ENCODE measurements at regions not wholly inside any gene's neighbourhood (a gene's known extent, or its start where the extent isn't known, plus 50 kb on each side); places are given as distances from the start of the nearest gene placed in this dataset.

DNA sequence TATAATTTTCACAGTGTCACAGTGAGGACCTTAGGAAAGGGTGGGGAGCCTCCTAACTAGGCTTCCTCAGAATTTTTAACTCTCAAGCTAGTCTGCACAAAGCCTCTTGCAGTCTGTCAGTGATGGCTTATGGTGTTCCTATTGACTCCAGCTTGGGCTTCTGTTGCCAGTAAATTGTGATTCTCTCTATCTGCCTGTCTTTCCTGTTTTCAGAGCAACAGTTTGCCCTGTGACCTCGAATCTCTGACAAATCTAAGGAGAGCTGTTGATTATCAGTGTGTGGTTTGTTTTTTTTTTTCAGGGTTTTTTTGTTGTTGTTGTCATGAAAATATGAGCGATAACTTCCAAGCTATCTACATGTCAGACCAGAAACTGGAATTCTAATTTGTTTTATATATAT is 423.2 kb upstream of the B3GALT2 start:
- no peak for TF ChIP-seq RAD21 (IDR thresholded peaks at IDR 0.05; ENCODE audit: low read depth)
- POLR2A ChIA-PET, result no interaction called here
- H3K36me3 ChIP-seq (ENCODE audit: control insufficient read depth in 1 of 2, insufficient read depth in 2 of 2, low read length in 2 of 2), result no peaks in the 10 kb centered on the region
- no peaks in the 10 kb centered on the region for H4K20me1 ChIP-seq (ENCODE audit: insufficient read depth)
- no peak overlapping the region for H3K9ac ChIP-seq (ENCODE audit: low read length)
- H3K27ac ChIP-seq (ENCODE audit: low read depth, low read length), result no peak overlapping the region
- BruUV-seq (replicated peaks), result no TSS peak
- no peak overlapping the region for H3K4me3 ChIP-seq (replicated peaks in 1 of 2; ENCODE audit: low read depth in 1 of 2, low read length in 2 of 2)
- H3K9me3 ChIP-seq (ENCODE audit: control insufficient read depth in 1 of 2, insufficient read depth in 1 of 2, low read depth in 1 of 2, low read length in 2 of 2), result no peaks in the 10 kb centered on the region
- H3K79me2 ChIP-seq (ENCODE audit: insufficient read depth, low read length), result no peaks in the 10 kb centered on the region
- H3K9me2 ChIP-seq (ENCODE audit: insufficient read depth), result no peaks in the 10 kb centered on the region
- no peaks in the 10 kb centered on the region for H3K27me3 ChIP-seq (ENCODE audit: insufficient read depth, low read length)
- H2AFZ ChIP-seq (ENCODE audit: low read depth, low read length, poor library complexity, severe bottlenecking), result no peak overlapping the region
- DNase-seq (ENCODE audit: low read depth, low spot score) (no peak), ATAC-seq (no peak)
- RAD21 ChIA-PET (ENCODE audit: low non-redundant PET in 1 of 2, low total read pairs in 2 of 2, uncharacterized antibody in 2 of 2, unreplicated experiment in 2 of 2), result no interaction called here
- peaks cover 0 to 4% of the 10 kb centered on the region in 2 experiments; a peak in 2 of 4 replicates for H3K4me1 ChIP-seq (ENCODE audit: control insufficient read depth in 1 of 2, insufficient read depth in 2 of 2, low read length in 2 of 2)
- CTCF ChIA-PET, result no interaction called here
- intact Hi-C loops (cut with micrococcal nuclease), result no loop called here
- no peak overlapping the region for H3K4me2 ChIP-seq (ENCODE audit: low read length)

DNA sequence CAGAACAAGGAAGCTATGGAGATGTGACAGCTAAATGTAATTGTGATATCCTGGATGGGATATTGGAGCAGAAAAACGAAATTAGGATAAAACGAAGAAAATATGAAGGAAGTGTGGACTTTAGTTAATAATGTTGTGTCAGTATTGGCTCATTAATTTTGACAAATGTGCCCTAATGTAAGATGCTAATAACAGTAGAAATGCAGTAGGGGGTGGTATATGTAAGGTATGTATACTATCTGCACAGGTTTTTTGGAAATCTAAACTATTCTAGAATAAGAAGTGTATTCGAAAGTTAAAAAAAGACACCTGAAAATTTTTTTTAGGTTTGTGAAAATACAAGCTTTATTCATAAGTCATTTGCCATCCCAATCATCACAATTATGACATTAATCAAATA is 421.4 kb upstream of the B3GALT2 start:
- Histone ChIP-seq H3K9ac (ENCODE audit: low read length) (no peak overlapping the region), H3K27me3 (ENCODE audit: insufficient read depth, low read length) (no peaks in the 10 kb centered on the region), H3K9me3 (ENCODE audit: control insufficient read depth in 1 of 2, insufficient read depth in 1 of 2, low read depth in 1 of 2, low read length in 2 of 2) (no peaks in the 10 kb centered on the region), H3K4me1 (ENCODE audit: control insufficient read depth in 1 of 2, insufficient read depth in 2 of 2, low read length in 2 of 2) (no peaks in the 10 kb centered on the region), H3K9me2 (ENCODE audit: insufficient read depth) (no peaks in the 10 kb centered on the region), H2AFZ (ENCODE audit: low read depth, low read length, poor library complexity, severe bottlenecking) (no peak overlapping the region), H3K4me3 (replicated peaks in 1 of 2; ENCODE audit: low read depth in 1 of 2, low read length in 2 of 2) (no peak overlapping the region), H3K27ac (ENCODE audit: low read depth, low read length) (no peak overlapping the region), H4K20me1 (ENCODE audit: insufficient read depth) (no peaks in the 10 kb centered on the region), H3K36me3 (ENCODE audit: control insufficient read depth in 1 of 2, insufficient read depth in 2 of 2, low read length in 2 of 2) (no peaks in the 10 kb centered on the region), H3K79me2 (ENCODE audit: insufficient read depth, low read length) (no peaks in the 10 kb centered on the region), H3K4me2 (ENCODE audit: low read length) (no peak overlapping the region)
- ATAC-seq, result no peak
- intact Hi-C loops (cut with micrococcal nuclease), result no loop called here
- TF ChIP-seq, protein P1, sequence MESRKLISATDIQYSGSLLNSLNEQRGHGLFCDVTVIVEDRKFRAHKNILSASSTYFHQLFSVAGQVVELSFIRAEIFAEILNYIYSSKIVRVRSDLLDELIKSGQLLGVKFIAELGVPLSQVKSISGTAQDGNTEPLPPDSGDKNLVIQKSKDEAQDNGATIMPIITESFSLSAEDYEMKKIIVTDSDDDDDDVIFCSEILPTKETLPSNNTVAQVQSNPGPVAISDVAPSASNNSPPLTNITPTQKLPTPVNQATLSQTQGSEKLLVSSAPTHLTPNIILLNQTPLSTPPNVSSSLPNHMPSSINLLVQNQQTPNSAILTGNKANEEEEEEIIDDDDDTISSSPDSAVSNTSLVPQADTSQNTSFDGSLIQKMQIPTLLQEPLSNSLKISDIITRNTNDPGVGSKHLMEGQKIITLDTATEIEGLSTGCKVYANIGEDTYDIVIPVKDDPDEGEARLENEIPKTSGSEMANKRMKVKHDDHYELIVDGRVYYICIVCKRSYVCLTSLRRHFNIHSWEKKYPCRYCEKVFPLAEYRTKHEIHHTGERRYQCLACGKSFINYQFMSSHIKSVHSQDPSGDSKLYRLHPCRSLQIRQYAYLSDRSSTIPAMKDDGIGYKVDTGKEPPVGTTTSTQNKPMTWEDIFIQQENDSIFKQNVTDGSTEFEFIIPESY (IDR thresholded peaks at IDR 0.05; ENCODE audit: extremely low read depth, insufficient replicate concordance, low read length), result no peak
- TF ChIP-seq RAD21 (IDR thresholded peaks at IDR 0.05; ENCODE audit: low read depth) (peak; percentile 7; the same call in 1 of the 2 replicates), EZH2phosphoT487 (IDR thresholded peaks at IDR 0.05; ENCODE audit: borderline replicate concordance) (no peak), YY1 (IDR thresholded peaks at IDR 0.05; ENCODE audit: extremely low read depth, insufficient replicate concordance, low read depth, low read length) (no peak), EZH2 (IDR thresholded peaks at IDR 0.05) (no peak), ELF1 (IDR thresholded peaks at IDR 0.05; ENCODE audit: borderline replicate concordance, low read depth) (no peak)
- TF ChIP-seq, protein P2, sequence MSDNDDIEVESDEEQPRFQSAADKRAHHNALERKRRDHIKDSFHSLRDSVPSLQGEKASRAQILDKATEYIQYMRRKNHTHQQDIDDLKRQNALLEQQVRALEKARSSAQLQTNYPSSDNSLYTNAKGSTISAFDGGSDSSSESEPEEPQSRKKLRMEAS (IDR thresholded peaks at IDR 0.05), result no peak
- BruUV-seq (replicated peaks), result no TSS peak
- RAD21 ChIA-PET (ENCODE audit: low non-redundant PET in 1 of 2, low total read pairs in 2 of 2, uncharacterized antibody in 2 of 2, unreplicated experiment in 2 of 2), result no interaction called here
- POLR2A ChIA-PET, result no interaction called here
- CTCF ChIA-PET, result no interaction called here
- no peak for DNase-seq (ENCODE audit: low read depth, low spot score)

Data from HCT116 (cell line).